ENCODE measurements at regions not wholly inside any gene's neighbourhood (a gene's known extent, or its start where the extent isn't known, plus 50 kb on each side); places are given as distances from the start of the nearest gene placed in this dataset.

DNA sequence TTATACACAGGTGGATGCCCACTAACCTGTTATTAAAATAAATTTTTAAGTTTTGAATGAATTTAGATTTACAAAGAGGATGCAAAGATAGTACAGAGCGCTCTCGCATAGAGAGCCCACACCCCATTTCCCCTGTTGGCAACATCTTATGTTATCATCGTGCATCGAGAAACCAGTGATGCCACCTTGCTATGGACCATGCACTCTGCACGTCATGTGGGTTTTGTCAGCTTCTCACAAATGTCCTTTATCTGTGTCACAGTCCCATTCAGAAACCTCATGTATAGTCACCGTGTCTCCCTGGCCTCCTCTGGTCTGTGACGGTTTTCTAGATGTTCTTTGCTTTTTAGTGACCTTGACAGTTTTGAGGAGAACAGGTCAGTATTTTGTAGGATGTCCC lies 60.0 kb downstream of the ING1 start:
- no peak for DNase-seq

DNA sequence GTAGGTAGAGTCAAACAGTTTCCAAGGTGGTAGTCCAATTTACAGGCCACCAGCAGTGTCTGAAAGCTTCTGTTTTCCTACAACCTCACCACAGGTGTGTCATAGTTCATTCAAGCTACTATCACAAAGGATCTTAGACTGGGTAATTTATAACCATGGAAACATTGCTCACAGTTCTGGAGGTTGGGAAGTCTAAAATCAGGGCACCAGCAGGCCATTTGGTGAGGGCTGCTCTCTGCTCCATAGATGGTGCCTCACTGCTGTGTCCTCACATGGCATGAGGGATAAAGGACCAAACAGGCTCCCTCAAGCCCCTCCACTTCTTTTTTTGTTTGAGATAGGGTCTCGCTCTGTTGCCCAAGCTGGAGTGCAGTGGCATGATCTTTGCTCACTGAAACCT lies 60.6 kb downstream of the ING1 start:
- no peak for DNase-seq

DNA sequence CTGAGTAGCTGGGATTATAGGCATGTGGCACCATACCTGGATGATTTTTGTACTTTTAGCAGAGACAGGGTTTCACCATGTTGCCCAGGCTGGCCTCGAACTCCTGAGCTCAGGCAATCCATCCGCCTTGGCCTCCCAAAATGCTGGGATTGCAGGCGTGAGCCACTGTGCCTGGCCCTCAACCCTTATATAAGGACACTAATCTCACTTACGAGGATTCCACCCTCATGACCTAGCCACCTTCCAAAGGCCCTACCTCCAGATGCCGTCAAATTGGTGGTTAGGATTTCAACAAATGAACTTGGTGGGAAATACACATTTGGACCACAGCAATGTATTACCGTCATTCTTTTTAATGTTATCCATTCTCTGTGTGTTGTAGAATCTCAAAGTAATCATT lies 61.0 kb downstream of the ING1 start:
- no peak for DNase-seq

DNA sequence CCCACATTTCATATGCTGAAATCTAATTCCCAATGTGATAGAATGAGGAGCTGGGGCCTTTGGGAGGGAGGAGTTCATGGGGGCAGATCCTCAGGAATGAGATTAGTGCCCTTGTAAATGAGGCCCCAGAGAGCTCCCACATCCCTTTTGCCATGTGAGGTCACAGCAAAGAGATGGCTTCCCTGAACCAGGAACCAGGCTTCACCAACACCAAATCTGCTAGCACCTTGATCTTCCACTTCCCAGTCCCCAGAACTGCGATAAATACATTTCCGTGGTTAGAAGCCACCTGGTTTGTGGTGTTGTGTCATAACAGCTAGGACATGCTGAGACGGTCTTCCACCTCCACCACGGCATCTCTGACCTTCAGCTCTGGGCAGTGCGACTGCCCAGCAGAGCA lies 62.1 kb downstream of the ING1 start:
- DNase-seq: no peak

DNA sequence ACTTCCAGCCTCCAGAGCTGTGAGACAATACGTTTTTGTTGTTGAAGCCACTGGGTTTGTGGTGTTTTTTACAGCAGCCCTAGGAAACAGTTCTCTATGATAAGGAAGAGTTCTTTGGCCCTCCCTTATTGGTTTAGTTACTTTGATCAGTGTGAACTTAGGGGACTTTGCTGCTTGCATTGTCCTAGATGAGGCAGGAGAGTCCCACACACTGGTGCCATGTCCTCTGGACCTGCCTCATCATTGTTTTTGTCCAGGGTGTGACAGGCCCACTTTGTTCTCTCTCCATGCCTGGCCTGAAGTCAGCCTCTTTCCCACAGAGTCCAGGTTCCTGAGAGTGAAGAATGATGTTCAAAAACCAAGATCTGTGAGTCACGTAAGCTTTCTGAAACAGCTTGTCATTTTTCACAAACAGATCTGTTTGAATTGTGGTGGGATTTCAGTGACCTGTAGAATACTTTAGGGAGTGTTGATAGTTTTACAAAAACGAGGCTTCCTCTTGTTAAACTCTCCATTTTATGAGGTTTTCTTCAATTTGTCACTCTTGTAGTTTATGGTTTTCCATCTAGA lies 63.8 kb downstream of the ING1 start:
- no peak for DNase-seq

DNA sequence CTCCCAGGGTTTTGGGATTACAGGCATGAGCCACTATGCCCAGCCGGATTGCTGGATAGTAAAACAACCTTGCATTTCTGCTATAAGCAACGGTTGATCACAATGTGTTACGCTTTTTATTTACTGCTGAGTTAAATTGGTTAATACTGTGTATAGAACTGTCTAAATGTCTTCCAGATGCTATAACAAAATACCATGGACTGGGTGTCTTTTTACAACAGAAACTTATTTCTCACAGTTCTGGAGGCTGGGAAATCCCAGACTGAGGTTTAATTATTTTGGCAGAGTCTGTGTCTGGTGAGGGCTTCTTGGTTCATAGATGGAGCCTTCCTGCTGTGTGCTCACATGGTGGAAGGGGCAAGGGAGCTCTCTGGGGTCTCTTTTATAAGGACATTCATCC lies 65.5 kb downstream of the ING1 start:
- DNase-seq: peak; percentile 54

DNA sequence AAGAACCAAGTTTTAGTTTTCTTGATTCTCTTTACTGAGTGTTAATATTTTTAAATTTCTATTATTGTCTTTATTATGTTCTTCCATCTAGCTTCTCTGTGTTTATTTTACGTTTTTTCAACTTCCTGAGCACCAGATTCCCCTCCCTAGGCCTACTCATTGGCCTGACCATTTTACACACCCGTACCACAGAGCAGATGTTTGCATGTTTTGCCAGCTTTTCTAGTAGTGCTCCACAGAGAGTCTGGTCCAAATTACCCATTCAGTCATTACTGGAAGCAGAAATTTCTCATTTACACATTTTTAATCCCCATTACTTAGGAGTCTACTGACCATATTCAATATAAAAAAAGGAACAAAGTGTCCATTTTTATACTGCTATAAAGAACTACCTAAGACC lies 66.9 kb downstream of the ING1 start:
- DNase-seq: no peak

DNA sequence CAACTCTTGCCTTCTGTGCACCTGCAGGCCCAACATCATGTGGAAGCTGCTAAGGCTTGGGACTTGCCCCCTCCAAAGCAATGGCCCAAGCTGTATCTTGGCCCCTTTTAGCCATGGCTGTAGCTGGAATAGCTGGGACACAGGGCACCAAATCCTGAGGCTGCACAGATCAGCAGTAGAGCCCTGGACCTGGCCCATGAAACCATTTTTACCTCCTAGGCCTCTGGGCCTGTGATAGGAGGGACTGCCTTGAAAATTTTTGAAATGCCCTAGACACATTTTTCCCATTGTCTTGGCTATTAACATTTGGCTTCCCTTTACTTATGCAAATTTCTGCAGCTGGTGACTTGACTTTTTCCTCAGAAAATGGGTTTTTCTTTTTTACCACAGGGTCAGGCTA lies 68.7 kb downstream of the ING1 start:
- DNase-seq: no peak

DNA sequence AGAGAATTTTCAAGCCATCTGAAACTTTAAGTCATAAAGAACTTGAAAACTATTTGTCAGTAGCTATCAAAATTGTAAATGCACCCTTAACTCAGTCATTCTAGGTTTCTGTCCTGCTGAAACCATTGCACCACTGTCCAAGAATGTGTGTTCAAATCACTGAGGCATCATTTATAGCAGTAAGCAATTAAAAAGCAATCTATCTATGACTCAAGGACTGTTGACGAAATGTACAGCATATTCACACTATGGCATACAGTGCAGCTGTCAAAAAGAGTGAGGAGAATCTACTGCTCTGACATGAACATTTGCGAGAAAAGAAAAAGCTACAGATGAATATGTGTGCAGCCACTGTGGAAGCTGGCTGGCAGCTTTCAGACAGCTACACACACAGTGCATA lies 71.2 kb downstream of the ING1 start:
- DNase-seq: no peak

DNA sequence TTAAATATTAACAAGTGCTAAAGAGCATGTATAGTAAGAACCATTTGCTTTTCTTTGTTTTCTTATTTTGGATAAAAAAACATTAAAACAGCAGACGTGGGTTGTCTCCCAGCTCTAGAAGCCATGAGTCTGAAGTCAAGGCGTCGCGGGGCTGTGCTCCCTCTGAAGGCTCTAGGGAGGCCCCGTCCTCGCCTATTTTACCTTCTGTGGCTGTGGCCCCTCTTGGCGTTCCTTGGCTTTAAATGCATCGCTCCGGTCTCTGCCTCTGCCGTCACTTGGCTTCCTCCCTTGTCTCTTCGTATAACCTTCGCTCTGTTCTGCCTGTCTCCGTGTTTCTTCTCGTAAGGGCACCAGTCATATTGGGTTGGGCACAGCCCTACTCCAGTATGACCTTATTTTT lies 75.3 kb downstream of the ING1 start:
- DNase-seq: no peak

DNA sequence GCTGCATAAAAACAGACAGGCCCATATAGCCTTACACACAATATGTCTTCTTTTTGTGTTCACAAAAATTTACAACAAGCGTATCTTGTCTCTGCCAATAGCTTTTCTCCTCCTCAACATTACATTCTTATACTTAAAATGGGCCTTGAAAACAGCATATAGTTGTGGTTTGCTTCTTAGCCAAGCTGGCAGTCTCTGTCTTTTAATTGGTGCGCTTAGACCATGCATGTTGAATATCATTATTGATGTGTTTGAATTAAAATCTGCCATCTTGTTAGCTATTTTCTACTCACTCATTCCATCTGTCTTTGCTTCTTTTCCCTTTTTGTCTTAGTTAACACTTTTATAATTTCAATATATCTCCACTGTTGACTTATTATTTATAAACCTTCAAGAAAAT lies 76.4 kb downstream of the ING1 start:
- DNase-seq: no peak

DNA sequence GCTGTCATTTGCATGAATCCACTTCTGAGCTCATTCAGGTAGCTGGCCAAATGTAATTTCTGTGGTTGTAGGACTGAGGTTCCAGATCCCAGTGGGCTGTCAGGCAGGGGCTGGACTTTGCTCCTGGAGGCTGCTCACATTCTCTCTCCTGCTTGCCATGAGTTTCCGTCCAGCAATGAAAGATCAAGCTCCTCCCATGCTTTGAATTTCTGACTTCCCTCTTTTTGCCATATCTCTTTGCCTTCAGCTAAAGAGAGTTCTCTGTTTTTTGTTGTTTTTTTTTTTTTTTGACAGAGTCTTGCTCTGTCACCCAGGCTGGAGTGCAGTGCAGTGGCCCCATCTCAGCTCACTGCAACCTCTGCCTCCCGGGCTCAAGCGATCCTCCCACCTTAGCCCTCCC lies 76.9 kb downstream of the ING1 start:
- DNase-seq: no peak

DNA sequence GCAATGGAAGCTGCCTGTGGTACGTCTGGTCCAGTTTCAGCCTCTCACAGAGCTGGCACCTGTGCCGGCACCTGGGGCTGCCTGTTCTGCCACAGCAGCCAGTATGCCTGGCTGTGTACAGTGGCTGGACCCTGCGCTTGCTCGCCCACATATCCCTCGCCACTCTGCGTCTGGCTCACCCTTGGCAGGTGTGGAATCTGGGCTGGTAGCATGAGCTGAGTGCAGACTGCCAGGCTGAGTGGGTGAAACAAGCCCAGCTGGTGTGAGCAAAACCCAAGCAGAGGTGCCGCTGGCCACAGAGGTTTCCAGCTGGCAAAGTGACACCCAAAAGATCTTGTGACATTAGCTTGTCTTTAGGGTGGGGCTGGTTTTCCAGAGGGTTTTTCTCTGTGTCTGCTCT lies 80.7 kb downstream of the ING1 start:
- DNase-seq: no peak

DNA sequence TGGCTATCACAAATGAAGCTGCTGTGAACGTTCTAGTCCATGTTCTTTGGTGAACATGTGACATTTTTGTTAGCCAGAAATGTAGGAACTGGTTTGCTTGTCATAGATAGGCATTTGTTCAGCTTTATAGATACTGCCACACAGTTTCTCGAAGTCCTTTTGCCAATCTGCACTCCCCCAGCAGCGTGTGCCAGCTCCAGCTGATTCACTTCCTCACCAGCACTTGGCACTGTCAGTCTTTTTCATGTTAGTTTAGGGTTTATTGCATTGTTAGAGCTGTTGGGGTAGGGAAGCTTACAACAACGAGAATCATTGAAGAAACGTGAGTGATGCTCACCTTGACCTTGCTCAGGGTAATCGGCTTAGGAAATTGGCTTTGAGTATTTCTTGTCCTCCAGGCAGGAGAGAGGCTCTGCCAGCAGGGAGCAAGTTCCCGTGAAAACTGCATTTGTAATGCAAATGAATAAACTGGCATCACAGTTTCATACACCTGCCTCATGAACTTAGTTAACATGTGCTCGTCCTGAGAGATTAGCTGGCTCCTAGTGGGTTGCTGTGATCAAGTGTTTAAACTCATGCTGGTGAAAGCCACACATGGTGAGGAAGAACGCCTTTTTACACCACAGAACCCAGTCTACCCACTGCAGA lies 83.9 kb downstream of the ING1 start:
- peak; percentile 53 for DNase-seq

DNA sequence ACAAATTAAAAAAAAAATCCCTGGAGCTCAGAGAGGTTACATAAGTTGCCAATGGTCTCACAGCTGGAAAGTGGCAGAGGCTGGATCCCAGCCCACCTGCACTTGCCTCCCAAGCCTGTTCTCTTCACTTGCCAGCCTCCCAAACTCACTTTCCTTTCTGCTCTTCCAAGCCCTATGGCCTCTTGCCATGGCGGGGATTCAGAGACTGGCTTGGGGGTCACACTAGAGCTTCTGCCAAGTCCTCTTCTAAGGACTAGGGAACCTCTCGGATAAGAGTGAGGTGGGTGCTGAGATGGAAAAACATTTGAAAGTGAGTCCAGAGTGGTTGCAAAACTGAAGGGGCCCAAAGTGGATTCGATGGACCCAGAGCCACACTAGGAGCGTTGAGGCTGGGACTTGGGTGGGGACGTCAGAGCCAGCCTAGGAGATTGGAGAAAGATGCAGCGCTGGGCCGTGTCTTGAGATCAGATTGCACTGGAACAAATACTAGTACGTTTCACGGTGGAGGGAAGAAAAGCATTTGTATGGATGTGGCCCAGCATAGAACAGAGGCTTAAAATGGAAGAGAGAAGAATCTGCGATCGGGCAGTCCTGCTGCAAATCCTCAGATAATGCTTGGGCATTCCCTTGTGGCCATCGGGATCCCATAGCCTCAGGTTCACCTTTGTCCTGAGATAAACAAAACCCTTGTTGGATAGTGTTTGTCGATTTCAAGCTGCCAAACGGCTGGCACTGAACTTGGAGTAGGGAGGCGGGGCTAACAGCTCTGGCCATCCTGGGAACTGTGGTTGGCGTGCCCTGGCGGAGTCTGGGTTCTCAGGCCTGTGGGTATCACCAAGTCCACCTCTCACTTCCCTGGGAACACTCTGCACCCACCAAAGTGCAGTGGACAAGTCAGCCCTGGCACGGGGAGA lies 84.8 kb downstream of the ING1 start:
- DNase-seq: peak; percentile 57

DNA sequence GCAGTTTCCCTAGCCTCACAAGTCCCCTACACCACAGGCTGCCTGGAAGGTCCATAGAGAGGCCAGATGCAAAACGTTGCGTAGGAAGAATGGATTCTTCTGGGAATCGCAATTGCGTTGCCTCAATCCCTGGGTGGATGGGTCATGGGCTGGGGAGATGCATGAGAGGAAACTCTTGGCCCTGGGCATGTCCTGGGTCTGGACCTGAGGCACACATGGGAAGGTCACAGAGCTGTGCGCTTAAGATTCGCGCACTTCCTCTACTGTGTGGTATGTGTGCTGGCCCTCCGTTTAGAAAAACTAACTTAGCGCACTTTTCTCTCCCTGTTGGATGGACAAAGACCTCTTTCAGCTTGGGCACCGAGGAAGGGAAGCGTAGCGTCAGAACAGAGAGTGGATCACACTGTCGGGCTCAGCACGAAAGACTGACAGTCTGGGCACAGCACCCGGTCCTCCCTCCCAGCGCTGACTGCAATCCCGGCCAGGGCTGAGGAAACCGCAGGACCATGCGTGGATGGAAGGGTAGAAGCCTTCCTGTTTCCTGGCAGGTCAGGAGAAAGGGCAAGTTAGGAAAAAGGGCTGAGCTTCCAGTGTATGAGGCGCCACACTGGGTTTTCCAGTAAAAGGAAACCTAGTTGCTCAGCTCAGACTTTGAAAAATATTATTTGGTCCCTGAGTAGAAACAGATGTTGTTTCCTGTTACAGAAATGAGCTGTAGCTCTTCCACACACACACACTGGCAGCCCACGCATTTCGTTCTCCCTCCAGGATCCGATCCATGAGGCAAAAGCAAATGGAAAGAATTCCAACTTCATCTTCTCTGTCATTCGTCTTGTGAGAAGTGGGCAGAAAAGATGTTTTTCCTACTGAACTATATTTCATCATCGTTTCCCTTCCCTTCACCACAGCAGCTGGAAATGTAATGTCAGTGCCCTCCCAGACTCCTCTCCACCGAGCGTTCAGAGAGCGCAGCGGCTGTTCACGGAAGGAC lies 86.0 kb downstream of the ING1 start:
- DNase-seq: peak; percentile 89

DNA sequence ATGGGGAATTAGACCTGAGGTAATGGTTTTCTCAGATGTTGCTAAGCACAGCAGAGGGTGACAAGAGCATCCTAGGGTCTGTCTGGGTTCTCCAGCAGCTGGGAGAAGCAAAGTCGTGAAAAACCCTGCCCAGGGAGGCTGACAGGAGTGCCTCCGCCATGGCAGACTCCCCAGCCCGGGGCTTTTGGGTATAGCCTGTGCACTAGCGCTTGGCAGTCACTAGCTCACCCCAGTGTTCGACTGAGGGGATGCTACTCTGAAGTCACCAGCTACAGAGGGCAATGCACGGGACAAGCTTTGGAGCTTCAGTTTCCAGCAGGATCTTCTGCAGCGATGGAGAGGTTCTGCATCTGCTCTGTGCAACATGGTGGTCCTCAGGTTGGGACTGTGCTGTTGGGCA lies 87.5 kb downstream of the ING1 start:
- no peak for DNase-seq

DNA sequence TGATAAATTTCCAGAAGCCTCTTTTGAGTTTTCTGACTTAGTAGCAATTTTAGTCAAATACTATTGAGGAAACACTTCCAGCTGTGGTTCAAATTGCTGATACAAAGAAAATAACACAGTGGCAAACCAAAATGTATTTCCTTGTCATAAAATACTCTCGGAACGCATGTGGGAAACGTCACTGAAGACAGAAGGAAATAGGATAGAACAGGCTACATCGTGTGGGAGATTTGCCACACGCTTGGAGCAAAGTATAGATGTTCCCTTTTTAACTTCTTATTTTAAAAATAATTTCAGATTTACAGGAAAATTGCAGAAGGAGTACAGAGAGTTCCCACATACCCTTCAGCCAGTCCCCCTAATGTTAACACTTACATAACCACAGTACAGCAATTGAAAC lies 88.8 kb downstream of the ING1 start:
- peak; percentile 57 for DNase-seq

DNA sequence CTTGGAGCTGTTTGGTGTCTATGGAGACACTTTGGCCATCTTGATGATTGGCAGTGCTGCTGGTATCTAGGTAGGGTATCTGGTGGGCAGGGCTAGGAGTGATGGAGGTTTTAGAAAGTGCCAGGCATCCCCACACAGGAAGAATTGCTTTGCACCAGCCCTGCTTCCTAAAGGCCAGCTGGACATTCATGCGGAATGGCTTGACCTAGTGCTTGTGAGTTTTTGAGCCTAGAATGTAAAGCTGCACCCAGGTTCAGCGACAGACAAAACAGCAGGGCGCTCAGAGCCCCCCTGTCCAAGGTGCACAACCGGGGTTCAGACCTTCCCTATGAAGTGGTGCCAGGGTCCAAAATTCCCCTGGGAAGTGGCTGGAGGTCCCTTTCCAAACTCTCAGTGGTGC lies 93.1 kb downstream of the ING1 start:
- DNase-seq: no peak

DNA sequence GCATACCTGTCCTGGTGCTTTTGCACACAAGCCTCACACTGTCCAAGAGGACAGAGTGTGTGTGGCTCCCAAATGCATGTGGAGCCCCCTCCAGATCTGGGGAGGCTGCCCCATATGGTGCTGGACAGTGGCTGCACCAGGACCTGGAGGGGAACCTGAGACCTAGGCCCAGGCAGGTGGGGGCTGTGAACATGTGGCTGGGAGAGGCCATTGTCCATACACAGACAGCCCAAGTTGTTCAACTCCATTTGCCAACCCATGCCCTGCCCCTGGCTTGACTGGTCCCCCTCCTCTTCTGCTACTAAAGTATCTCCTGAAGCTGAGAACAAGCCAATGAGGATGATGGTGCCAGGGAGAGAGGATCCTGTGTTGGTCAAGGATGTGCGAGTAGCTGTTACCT lies 94.0 kb downstream of the ING1 start:
- no peak for DNase-seq

DNA sequence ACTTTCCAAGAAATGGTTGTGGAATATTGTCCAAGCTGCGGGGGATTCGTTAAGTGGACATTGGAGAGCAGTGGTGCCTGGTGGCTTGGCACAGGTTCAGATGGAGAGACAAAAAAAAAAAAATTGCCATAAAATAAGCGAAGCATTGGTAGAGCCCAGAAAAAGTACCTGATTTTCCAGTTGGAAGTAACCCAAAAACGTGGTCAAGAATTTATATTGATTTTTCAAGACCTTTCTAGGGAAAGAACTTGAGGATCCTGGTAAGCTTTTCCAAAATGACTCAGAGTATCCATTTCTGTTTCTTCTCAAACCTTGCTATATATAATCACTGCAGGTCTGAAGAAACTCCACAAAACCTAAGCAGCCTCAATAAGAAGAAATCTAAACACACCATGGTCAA lies 94.6 kb downstream of the ING1 start:
- peak; percentile 70 for DNase-seq

DNA sequence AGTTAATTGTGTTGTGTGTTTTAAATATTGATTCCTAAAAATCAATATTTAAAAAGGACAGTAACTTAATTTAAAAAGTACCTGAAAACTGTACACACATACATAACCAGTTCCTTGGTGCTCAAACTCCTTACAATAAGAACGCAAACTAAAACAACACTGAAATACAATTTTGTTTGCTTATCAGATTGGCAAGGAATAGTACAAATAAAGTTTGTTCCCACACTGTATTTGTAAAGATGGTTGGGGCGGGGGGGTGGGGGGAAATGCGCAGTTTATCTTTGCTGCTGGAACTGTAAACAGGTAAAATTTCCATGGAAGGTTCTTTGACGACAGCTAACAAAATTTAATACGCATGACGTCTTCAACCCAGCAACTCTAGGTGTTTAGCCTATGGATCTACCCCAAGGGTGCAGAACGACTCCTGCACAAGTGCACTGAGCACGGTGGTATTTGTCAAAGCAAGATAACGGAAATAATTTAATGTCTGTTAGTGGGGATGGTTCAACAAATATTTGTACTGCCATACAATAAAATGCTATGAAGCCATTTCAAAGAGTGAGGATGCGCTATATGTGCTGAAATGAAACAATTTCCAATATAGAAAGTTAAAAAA lies 96.5 kb downstream of the ING1 start:
- DNase-seq: no peak

Data from tongue (tissue), 1 donor.